ENCODE measurements at regions not wholly inside any gene's neighbourhood (a gene's known extent, or its start where the extent isn't known, plus 50 kb on each side); places are given as distances from the start of the nearest gene placed in this dataset.

DNA sequence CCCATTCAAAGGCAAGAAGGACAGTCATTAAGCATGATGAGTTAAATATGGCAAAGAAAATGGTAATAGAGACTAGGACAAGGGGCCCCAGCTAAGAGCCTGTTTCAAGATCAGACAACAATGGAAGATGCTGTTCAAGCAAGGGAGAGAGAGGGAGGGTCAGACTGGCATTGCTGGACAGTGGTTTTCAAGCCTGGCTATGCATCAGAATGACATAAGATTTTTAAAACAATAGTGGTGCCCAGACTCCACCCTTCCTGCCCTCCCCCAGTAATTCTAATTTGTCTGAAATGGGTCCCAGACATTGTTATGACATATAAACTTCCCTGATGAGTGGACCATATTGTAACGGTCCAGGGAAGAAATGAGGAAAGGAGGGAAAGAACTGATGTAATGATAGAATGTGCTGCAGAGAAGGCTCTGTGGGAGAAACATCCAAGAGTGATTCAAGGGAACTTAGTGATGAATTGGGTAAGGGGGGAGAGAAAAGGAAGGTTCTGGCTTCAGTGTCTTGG is 112.9 kb upstream of the TRIB2 start:
- Mint-ChIP-seq H3K36me3 (no peaks in the 10 kb centered on the region), H3K9me3 (no peaks in the 10 kb centered on the region), H3K27ac (no peak overlapping the region), H3K4me3 (no peak overlapping the region), H3K27me3 (peaks cover 14% of the 10 kb centered on the region), H3K4me1 (no peaks in the 10 kb centered on the region)
- no peak for ATAC-seq

DNA sequence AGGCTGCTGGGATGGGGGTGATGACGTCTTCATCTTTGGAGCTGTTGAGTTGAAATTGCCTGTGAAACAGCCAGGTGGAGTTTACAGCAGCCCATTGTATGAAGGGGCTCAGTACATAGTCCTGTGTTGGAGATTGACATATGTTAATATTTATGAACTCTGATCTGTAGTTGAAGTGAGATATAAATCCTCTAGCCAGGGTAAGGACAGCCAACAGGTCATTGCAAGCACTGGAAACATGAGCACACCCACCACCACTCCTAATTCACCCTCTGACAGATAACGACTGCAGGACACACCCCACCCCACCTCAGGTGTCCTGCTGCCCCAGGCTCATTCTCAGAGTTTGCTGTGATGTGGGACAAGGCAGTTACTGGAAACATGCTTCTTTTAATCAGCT is 112.4 kb upstream of the TRIB2 start:
- no peak overlapping the region for H3K27ac Mint-ChIP-seq
- no peak overlapping the region for H3K4me3 Mint-ChIP-seq
- H3K4me1 Mint-ChIP-seq, result no peaks in the 10 kb centered on the region
- H3K9me3 Mint-ChIP-seq, result no peaks in the 10 kb centered on the region
- peaks cover 14% of the 10 kb centered on the region for H3K27me3 Mint-ChIP-seq
- H3K36me3 Mint-ChIP-seq, result no peaks in the 10 kb centered on the region
- no peak for ATAC-seq

DNA sequence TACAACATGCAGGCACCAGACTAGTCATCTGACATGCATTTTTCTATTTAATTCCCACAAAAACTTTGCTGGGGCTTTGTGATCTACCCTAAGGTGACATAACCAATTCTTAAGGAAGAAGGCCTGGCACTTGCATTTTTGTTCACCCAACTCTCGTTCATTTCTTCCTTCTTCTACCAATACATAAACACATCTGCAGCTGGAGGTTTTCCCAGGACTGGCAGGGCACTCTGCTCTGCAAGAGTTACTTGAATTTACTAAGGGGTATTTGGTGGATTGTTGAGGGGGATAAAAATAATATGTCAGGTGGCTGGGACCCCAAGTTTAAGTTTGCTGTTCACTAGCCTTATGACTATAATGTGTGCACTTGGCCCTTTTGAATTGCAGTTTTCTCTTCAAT is 111.4 kb upstream of the TRIB2 start:
- ATAC-seq, result no peak
- Mint-ChIP-seq H3K27me3 (peaks cover 14% of the 10 kb centered on the region), H3K4me1 (no peaks in the 10 kb centered on the region), H3K9me3 (peaks cover 5% of the 10 kb centered on the region), H3K4me3 (no peak overlapping the region), H3K36me3 (no peaks in the 10 kb centered on the region), H3K27ac (no peak overlapping the region)

DNA sequence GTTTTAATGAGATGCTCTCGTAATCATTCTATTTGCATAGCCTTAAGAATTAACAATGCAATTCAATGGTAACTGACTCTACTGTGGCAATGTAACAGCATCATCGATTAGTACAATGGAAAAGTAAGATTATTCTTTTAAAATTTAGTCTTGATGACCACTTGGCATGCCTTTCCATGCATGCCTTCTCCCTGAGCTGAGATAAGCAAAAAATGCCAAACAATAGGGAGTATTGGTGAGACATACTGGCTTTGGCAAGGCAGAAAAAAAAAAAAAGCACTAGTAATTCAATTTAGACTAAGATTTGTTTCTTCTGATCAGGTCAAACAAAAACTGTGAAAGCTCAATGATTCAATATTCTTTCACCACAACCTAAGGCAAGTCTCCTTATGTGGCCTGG is 110.8 kb upstream of the TRIB2 start:
- no peaks in the 10 kb centered on the region for H3K4me1 Mint-ChIP-seq
- H3K4me3 Mint-ChIP-seq, result no peak overlapping the region
- H3K27ac Mint-ChIP-seq, result no peak overlapping the region
- H3K9me3 Mint-ChIP-seq, result peaks cover 7% of the 10 kb centered on the region
- peaks cover 14% of the 10 kb centered on the region for H3K27me3 Mint-ChIP-seq
- no peak for ATAC-seq
- H3K36me3 Mint-ChIP-seq, result no peaks in the 10 kb centered on the region

DNA sequence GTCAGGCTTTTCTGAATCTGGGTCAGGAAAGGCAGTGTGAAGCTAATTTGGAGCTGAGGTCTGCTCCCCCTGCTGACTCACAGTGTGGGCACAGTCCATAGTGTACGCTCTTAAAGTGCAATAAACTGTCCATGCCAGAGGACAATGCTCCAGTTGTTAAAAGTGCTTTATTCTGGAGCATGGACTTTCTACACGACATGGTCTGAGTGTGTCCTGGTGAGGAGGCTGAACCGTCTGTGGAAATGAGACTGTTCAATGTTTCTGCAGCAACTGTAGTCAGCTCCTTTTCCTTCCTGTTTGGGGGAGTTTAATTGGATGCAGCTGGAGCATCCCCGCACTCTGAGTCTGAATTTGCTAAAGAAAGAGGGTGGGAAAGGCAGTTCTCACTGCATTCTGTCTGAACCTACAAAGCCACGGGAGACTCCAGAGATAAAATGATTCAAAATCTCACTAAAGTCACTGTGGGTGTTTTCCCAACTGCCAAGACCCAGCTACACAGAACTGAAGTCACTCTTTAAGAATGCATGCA is 110.2 kb upstream of the TRIB2 start:
- no peak for ATAC-seq
- Mint-ChIP-seq H3K9me3 (peaks cover 7% of the 10 kb centered on the region), H3K4me3 (no peak overlapping the region), H3K27me3 (peaks cover 14% of the 10 kb centered on the region), H3K36me3 (no peaks in the 10 kb centered on the region), H3K4me1 (no peaks in the 10 kb centered on the region), H3K27ac (no peak overlapping the region)

DNA sequence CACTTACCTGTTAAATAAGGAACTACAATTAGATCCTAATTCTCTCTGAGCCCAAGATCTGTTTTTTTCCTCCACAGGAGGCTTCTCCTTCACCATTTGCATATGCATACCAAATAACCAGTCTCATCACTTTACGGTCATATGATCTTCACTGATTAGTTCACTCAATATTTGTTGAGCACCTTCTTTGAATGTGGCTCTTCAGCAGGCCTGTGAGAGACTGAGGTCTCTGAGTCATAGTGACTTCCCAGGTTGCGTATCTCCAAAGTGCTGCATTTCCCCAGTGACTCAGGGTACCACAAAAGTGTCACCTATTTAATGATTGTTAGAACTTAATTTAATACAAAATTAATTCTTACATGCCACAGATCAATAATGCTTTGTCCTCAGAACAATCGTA is 108.8 kb upstream of the TRIB2 start:
- Mint-ChIP-seq H3K27me3 (peaks cover 11% of the 10 kb centered on the region), H3K4me3 (no peak overlapping the region), H3K36me3 (no peaks in the 10 kb centered on the region), H3K9me3 (peaks cover 7% of the 10 kb centered on the region), H3K27ac (no peak overlapping the region), H3K4me1 (peaks cover 10% of the 10 kb centered on the region)
- ATAC-seq, result no peak

DNA sequence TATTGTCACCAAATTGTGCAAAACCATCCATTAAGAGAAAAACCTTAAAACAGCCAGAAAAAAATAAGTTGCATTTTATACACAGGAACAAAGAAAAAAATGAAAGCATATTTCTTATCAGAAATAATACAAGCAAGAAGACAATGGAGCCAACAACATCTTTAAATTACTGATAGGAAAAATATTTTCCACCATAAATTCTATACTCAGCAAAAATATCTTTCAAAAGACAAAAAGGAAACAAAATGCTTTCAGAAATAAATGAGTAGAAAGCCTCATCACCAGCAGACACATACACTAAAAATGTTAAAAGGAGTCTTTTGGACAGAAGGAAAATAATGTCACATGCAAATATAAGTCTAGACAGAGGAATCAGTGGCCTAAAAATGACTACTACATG is 106.4 kb upstream of the TRIB2 start:
- Mint-ChIP-seq H3K4me1 (peaks cover 21% of the 10 kb centered on the region), H3K27me3 (no peaks in the 10 kb centered on the region), H3K27ac (no peak overlapping the region), H3K36me3 (no peaks in the 10 kb centered on the region), H3K4me3 (no peak overlapping the region), H3K9me3 (peaks cover 7% of the 10 kb centered on the region)
- no peak for ATAC-seq

DNA sequence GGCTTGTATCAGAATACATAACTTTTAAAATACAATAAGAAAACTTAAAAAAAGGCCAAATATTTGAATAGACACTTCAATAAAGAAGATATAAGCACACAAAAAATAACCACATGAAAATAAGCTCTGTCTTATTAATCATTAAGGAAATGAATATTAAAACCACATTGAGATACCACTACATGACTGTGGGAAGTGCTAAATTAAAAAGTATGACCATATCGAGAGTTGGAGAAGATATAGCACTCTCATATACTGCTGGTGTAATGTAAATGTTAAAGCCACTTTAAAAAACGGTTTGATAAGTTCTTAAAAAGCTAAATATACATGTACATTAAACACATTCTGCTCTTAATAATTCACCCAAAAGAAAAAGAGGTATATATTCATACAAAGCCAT is 104.6 kb upstream of the TRIB2 start:
- no peak for ATAC-seq
- Mint-ChIP-seq H3K9me3 (peaks cover 7% of the 10 kb centered on the region), H3K4me3 (no peak overlapping the region), H3K36me3 (no peaks in the 10 kb centered on the region), H3K4me1 (peaks cover 32% of the 10 kb centered on the region), H3K27ac (peak overlapping the region; percentile 66), H3K27me3 (no peaks in the 10 kb centered on the region)

DNA sequence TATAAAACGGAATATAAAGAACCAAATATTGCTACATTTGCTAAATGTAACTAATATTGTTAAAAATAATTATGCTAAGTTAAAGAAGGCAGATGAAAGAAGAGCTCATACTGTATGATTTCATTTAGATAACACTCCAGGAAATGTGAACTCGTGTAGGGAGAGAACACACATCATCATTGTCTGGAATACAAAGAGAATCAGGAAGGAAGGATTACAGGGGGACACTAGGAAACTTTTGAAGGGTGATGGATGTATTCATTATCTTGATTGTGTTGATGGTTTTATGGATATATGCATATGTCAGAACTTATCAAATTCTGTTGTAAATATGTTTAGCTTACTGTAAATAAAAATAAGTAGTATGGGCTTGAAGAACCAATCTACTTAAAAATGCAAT is 104.1 kb upstream of the TRIB2 start:
- Mint-ChIP-seq H3K27ac (peak overlapping the region; percentile 66), H3K27me3 (no peaks in the 10 kb centered on the region), H3K4me1 (peaks cover 36% of the 10 kb centered on the region), H3K36me3 (no peaks in the 10 kb centered on the region), H3K9me3 (peaks cover 7% of the 10 kb centered on the region), H3K4me3 (no peak overlapping the region)
- no peak for ATAC-seq

DNA sequence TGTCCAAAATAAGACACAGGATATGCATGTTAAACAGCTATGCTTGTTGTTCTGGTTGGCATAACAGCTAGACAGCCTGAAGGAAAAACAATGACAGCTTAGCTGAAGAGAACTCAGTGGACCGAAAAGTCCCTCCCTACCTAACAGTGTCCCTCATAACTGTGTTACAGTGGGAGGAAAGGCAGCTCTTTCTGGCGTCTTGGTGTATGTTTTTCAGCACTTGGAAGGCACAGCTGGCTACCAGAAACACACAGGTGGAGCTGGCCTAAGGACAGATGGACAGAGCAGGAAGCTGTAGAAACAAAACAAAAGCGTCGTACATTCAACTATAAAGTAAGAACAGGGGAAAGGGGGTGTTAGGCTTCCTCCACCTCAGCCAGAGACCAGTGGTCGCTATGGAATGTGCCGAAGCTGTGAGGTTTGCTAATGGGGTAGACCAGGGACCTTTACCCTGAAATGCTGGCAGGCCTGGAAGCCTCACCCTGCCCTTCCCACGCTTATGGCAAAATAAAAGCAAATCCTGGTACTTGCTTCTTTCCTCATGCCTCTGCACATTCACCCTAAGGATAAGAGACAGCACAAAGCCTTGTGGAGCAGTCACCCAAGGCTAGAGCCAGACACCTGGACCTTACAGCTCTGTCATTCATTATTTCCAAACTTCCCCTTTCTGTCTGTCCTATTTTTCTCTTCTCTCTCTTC is 103.5 kb upstream of the TRIB2 start:
- H3K27me3 Mint-ChIP-seq, result no peaks in the 10 kb centered on the region
- H3K4me1 Mint-ChIP-seq, result peaks cover 41% of the 10 kb centered on the region
- ATAC-seq, result peak; percentile 80
- H3K4me3 Mint-ChIP-seq, result no peak overlapping the region
- peaks cover 7% of the 10 kb centered on the region for H3K9me3 Mint-ChIP-seq
- H3K36me3 Mint-ChIP-seq, result no peaks in the 10 kb centered on the region
- H3K27ac Mint-ChIP-seq, result peak overlapping the region; percentile 66

DNA sequence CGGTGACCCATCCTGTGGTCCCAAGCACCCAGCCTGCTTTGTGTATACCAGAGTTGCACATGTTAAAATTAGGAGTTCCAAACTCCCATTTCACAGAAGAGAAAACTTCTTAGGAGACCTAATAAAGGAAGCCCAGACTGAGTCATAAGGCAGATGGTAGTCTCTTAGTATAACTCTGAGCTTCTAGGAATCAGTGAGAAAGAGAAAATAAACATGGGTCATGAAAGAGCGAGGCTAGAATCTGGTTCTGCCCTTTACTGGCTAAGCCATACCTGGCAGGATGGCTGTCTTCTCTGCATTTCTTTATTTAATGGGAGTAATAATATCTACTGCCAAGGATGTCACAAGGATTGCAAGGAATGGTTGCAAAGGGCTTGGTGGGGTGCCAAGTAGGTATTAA is 101.2 kb upstream of the TRIB2 start:
- H3K27ac Mint-ChIP-seq, result no peak overlapping the region
- peaks cover under 1% of the 10 kb centered on the region for H3K9me3 Mint-ChIP-seq
- H3K4me1 Mint-ChIP-seq, result peaks cover 51% of the 10 kb centered on the region
- H3K4me3 Mint-ChIP-seq, result no peak overlapping the region
- no peak for ATAC-seq
- no peaks in the 10 kb centered on the region for H3K36me3 Mint-ChIP-seq
- H3K27me3 Mint-ChIP-seq, result no peaks in the 10 kb centered on the region

DNA sequence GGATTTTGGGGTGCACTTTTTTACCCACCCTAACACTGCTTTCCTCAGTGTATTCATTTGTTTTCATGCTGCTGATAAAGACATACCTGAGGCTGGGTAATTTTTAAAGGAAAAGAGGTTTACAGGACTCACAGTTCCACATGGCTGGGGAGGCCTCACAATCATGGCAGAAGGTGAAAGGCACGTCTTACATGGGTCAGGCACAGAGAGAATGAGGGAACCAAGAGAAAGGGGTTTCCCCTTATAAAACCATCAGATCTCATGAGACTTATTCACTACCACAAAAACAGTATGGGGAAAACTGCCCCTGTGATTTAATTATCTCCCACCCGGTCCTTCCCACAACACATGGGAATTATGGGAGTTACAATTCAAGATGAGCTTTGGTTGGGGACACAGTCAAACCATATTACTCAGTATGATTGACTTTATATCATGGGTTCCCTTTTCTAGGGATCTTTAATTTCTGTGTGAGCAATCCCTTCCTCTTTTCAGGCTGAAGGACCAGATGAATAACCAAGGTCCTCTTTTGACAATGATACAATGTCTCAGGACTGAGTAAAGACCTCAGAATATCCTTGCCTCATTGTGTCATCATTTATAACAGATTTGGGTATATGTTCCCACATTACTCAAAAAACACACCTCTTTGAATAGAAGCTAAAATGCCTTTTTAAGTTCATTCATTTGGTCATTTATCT is 100.1 kb upstream of the TRIB2 start:
- Mint-ChIP-seq H3K4me1 (peaks cover 51% of the 10 kb centered on the region), H3K36me3 (no peaks in the 10 kb centered on the region), H3K4me3 (no peak overlapping the region), H3K27me3 (no peaks in the 10 kb centered on the region), H3K27ac (no peak overlapping the region), H3K9me3 (no peaks in the 10 kb centered on the region)
- ATAC-seq, result peak; percentile 57

DNA sequence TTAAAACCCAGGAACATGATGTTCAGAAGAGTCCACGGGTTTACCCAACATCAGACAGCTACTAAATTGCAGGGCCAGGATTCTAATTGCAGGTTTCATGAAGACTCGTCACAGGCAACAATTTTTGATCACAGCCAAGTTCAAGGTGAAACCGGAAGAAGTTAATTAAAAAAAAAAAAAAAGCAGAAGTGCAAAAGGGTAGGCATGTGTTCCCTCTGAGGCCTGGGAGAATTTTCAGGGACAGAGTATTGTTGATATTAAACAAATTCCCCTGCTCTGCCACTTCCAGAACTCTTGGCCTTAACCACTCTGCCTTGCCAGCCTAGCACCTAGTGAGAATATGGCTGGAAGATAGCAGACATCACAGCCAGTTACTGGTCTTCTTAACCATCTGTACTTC is 99.4 kb upstream of the TRIB2 start:
- Mint-ChIP-seq H3K36me3 (no peaks in the 10 kb centered on the region), H3K4me1 (peaks cover 47% of the 10 kb centered on the region), H3K9me3 (no peaks in the 10 kb centered on the region), H3K27ac (no peak overlapping the region), H3K4me3 (no peak overlapping the region), H3K27me3 (no peaks in the 10 kb centered on the region)
- ATAC-seq, result no peak

DNA sequence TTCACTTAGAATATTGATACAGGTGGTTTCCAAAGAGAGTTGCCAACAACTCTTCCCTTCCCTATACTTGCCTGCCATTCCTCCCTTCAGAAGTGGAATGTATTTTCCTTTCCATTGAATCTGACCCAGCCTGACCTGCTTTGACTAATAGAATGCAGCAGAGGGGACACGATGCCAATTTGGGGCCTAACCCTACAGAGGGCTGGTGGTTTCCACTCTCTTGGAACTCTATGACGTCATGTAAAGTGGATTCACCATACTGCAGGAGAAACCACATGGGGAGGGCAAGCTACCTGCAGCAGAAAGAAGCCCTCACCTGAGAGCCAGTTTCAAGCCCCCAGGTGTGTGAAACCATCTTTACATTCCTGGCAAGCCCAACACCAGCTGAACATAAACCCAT is 98.9 kb upstream of the TRIB2 start:
- Mint-ChIP-seq H3K36me3 (no peaks in the 10 kb centered on the region), H3K4me1 (peaks cover 42% of the 10 kb centered on the region), H3K27me3 (no peaks in the 10 kb centered on the region), H3K4me3 (no peak overlapping the region), H3K9me3 (no peaks in the 10 kb centered on the region), H3K27ac (no peak overlapping the region)
- no peak for ATAC-seq

DNA sequence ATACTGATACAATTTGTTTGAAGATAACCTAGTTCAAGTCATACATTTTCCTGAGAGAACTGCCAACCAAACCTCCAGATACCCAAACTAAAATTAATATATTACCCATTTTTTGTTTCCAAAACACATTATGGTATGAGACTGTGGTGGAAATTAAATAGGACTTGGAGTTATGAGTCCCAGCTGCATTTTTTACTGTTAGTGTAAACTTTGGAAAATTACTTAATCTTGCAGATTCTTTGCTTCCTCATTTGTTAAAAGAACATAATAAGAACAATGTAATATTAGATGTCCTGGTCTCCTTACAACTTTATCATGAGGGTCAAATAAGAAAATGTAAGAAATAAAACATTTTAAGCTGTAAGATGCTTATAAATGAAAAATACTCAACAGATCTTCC is 98.2 kb upstream of the TRIB2 start:
- no peaks in the 10 kb centered on the region for H3K9me3 Mint-ChIP-seq
- H3K4me3 Mint-ChIP-seq, result no peak overlapping the region
- H3K27me3 Mint-ChIP-seq, result no peaks in the 10 kb centered on the region
- peaks cover 34% of the 10 kb centered on the region for H3K4me1 Mint-ChIP-seq
- H3K27ac Mint-ChIP-seq, result no peak overlapping the region
- no peaks in the 10 kb centered on the region for H3K36me3 Mint-ChIP-seq
- ATAC-seq, result no peak

DNA sequence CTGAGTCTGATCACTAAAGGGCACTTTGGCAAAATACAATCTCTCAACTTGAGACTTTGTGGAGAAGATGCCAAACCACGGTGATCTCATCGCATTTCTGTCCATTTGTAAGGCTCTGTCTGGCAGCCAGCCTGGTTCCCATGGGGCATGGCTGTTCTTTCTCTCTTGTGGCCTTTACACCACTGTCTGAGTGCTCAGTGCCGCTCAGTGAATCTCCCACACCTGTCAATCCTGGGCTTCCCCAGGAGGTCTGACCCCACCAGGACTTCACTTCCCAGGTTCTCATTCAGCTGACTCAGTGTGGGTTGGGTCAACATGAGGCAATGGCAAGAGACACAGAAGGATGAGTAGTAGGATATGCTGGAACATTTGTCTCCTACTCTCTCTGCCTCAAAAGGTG is 96.8 kb upstream of the TRIB2 start:
- ATAC-seq, result peak; percentile 65
- Mint-ChIP-seq H3K27ac (no peak overlapping the region), H3K36me3 (no peaks in the 10 kb centered on the region), H3K4me1 (peaks cover 30% of the 10 kb centered on the region), H3K27me3 (no peaks in the 10 kb centered on the region), H3K9me3 (no peaks in the 10 kb centered on the region), H3K4me3 (no peak overlapping the region)
